Breast epithelium (tissue), 4 donors: ENCODE measurements at regions not wholly inside any gene's neighbourhood (a gene's known extent, or its start where the extent isn't known, plus 50 kb on each side); places are given as distances from the start of the nearest gene placed in this dataset.
"Not testable (repeated sequence)": the region's sequence is repeated elsewhere in the genome, so short reads cannot be mapped to it uniquely, and the experiment has no call there.

Experiments used
- DNase-seq, 2 donors: peaks; one replicate each; pipeline ENCODE4 v3.0.0-alpha.2; 2019; ENCODE audit warnings: low spot score in 2 of 2
- H3K27ac ChIP-seq, 2 donors: fragments of 200-600 bp; sonication (generic) in 1 of 2; one replicate each; pipeline ENCODE4 v1.5.1; 2016 to 2019; ENCODE audit warnings: mild to moderate bottlenecking in 1 of 2
- H3K27me3 ChIP-seq, 2 donors: fragments of 200-600 bp; sonication (generic) in 1 of 2; one replicate each; pipeline versions ENCODE4 v1.5.1 to v1.6.0; 2017 to 2019; ENCODE audit warnings: control low read depth in 1 of 2, mild to moderate bottlenecking in 1 of 2
- H3K36me3 ChIP-seq: fragments of 200-600 bp; one replicate; pipeline ENCODE4 v1.5.1; 2019
- H3K4me1 ChIP-seq, 2 donors: fragments of 200-600 bp; sonication (generic); one replicate each; pipeline ENCODE4 v1.5.1; 2016 to 2019; ENCODE audit warnings: control low read depth in 1 of 2
- H3K4me3 ChIP-seq, 3 donors: fragments of 200-600 bp; sonication (generic); 1 replicate in 2 of 3; 2 replicates in 1 of 3; pipeline ENCODE4 v1.5.1; 2016 to 2019; ENCODE audit warnings: mild to moderate bottlenecking in 3 of 3, moderate library complexity in 2 of 3
- H3K9me3 ChIP-seq, 2 donors: fragments of 200-600 bp; sonication (generic) in 1 of 2; one replicate each; pipeline ENCODE4 v1.5.1; 2016 to 2019; ENCODE audit warnings: control low read depth in 1 of 2
- CTCF ChIP-seq, 3 donors: fragments of 450-650 bp; IDR thresholded peaks; one replicate each; pipeline ENCODE4 v1.5.1; 2016 to 2017; ENCODE audit warnings: antibody characterized with exemption in 3 of 3, mild to moderate bottlenecking in 3 of 3, moderate library complexity in 3 of 3
- POLR2A ChIP-seq: fragments of 450-650 bp; IDR thresholded peaks from one replicate; pipeline ENCODE4 v1.6.1; 2016; ENCODE audit warnings: antibody characterized with exemption, mild to moderate bottlenecking, moderate library complexity
- POLR2AphosphoS5 ChIP-seq, 3 donors: sonication (generic); formaldehyde crosslinking; IDR thresholded peaks; one replicate each; pipeline ENCODE4 v1.6.1; 2017; ENCODE audit warnings: antibody characterized with exemption in 3 of 3
- intact Hi-C: fragments of 100-400 bp; cut with DNase I; formaldehyde crosslinking; loops from one replicate; pipeline ENCODE4 v1.15.1; 2023; ENCODE audit warnings: low total_unique reads

- Histone ChIP-seq H3K27ac (no peak overlapping the region), H3K27me3 (no peaks in the 10 kb centered on the region)
- intact Hi-C loops, result no loop called here
Observed at GRCh38 chr11:38700111-38700510, 2102.1 kb upstream of the RAG2 start.

GRCh38 chr11:38693306-38693705, 2095.3 kb upstream of the RAG2 start:
- intact Hi-C loops, result no loop called here

More at GRCh38 chr11:38700111-38700510, 2102.1 kb upstream of the RAG2 start:
- no peak for DNase-seq
- Histone ChIP-seq H3K36me3 (no peaks in the 10 kb centered on the region), H3K9me3 (peaks cover 0 to 7% of the 10 kb centered on the region in 2 donors), H3K4me1 (no peaks in the 10 kb centered on the region), H3K4me3 (no peak overlapping the region)
- TF ChIP-seq CTCF (IDR thresholded peaks at IDR 0.05) (no peak), POLR2A (no peak), POLR2AphosphoS5 (IDR thresholded peaks at IDR 0.05) (no peak)

GRCh38 chr11:38690211-38690610, 2092.2 kb upstream of the RAG2 start:
- H3K36me3 ChIP-seq, H3K27me3 ChIP-seq, H3K27ac ChIP-seq, H3K4me1 ChIP-seq, H3K9me3 ChIP-seq, H3K4me3 ChIP-seq, DNase-seq, intact Hi-C loops: not testable (repeated sequence)

More at GRCh38 chr11:38693306-38693705, 2095.3 kb upstream of the RAG2 start:
- H3K4me1 ChIP-seq, result no peaks in the 10 kb centered on the region
- H3K4me3 ChIP-seq, result no peak overlapping the region
- no peak for TF ChIP-seq POLR2AphosphoS5 (IDR thresholded peaks at IDR 0.05)
- TF ChIP-seq POLR2A, result no peak
- no peak for TF ChIP-seq CTCF (IDR thresholded peaks at IDR 0.05)
- H3K27me3 ChIP-seq, result no peaks in the 10 kb centered on the region
- no peaks in the 10 kb centered on the region for H3K36me3 ChIP-seq
- DNase-seq, result no peak
- H3K9me3 ChIP-seq, result peaks cover 0 to 5% of the 10 kb centered on the region in 2 donors
- H3K27ac ChIP-seq, result no peak overlapping the region

- no peaks in the 10 kb centered on the region for H3K9me3 ChIP-seq
- no peak overlapping the region for H3K27ac ChIP-seq
- no peak overlapping the region for H3K4me3 ChIP-seq
- H3K27me3 ChIP-seq, result no peaks in the 10 kb centered on the region
- TF ChIP-seq POLR2AphosphoS5 (IDR thresholded peaks at IDR 0.05) (no peak), CTCF (IDR thresholded peaks at IDR 0.05) (no peak), POLR2A (no peak)
- H3K4me1 ChIP-seq, result no peaks in the 10 kb centered on the region
- DNase-seq, result no peak
- no peaks in the 10 kb centered on the region for H3K36me3 ChIP-seq
- intact Hi-C loops, result no loop called here
Observed at GRCh38 chr11:38687008-38687407, 2089.0 kb upstream of the RAG2 start.

- Histone ChIP-seq H3K4me1 (no peaks in the 10 kb centered on the region), H3K27me3 (no peaks in the 10 kb centered on the region), H3K36me3 (no peaks in the 10 kb centered on the region), H3K9me3 (no peaks in the 10 kb centered on the region), H3K27ac (no peak overlapping the region), H3K4me3 (no peak overlapping the region)
- intact Hi-C loops, result no loop called here
- no peak for TF ChIP-seq POLR2AphosphoS5 (IDR thresholded peaks at IDR 0.05)
- TF ChIP-seq CTCF (IDR thresholded peaks at IDR 0.05), result no peak
- TF ChIP-seq POLR2A, result no peak
- DNase-seq, result no peak
Observed at GRCh38 chr11:38683484-38683883, 2085.4 kb upstream of the RAG2 start.

- TF ChIP-seq CTCF (IDR thresholded peaks at IDR 0.05) (no peak), POLR2AphosphoS5 (IDR thresholded peaks at IDR 0.05) (no peak), POLR2A (no peak)
- no peak overlapping the region for H3K4me3 ChIP-seq
- no peaks in the 10 kb centered on the region for H3K9me3 ChIP-seq
- H3K36me3 ChIP-seq, result no peaks in the 10 kb centered on the region
- H3K27ac ChIP-seq, result no peak overlapping the region
- no peaks in the 10 kb centered on the region for H3K4me1 ChIP-seq
- no peak for DNase-seq
- H3K27me3 ChIP-seq, result no peaks in the 10 kb centered on the region
- intact Hi-C loops, result no loop called here
Observed at GRCh38 chr11:38680746-38681145, 2082.7 kb upstream of the RAG2 start.
